ENCODE measurements at regions not wholly inside any gene's neighbourhood (a gene's known extent, or its start where the extent isn't known, plus 50 kb on each side); places are given as distances from the start of the nearest gene placed in this dataset.

GRCh38 chr6:120026791-120027190 is 677.2 kb upstream of the MAN1A1 start:
- Histone ChIP-seq H3K36me3 (ENCODE audit: control insufficient read depth, insufficient read depth, low read length) (no peaks in the 10 kb centered on the region), H3K4me2 (ENCODE audit: insufficient read depth, low read length) (no peak overlapping the region), H3K4me1 (replicated peaks in 1 of 2; ENCODE audit: control insufficient read depth in 2 of 2, insufficient read depth in 2 of 2, low read length in 2 of 2) (no peaks in the 10 kb centered on the region), H3K79me2 (ENCODE audit: control insufficient read depth, insufficient read depth, low read length) (no peaks in the 10 kb centered on the region), H3K27me3 (ENCODE audit: control insufficient read depth in 2 of 2, insufficient read depth in 2 of 2, low read length in 2 of 2) (no peaks in the 10 kb centered on the region), H3K9ac (ENCODE audit: insufficient read depth in 1 of 2, low read depth in 2 of 2, low read length in 2 of 2) (no peak overlapping the region), H3K9me1 (ENCODE audit: control insufficient read depth, insufficient read depth, low read length) (no peaks in the 10 kb centered on the region), H3K27ac (ENCODE audit: extremely low read depth, low read depth, low read length) (no peak overlapping the region), H2AFZ (ENCODE audit: low read depth, low read length) (no peak overlapping the region), H4K20me1 (replicated peaks; ENCODE audit: control insufficient read depth, insufficient read depth, low read length) (no peaks in the 10 kb centered on the region), H3K4me3 (no peak overlapping the region), H3K9me3 (replicated peaks; ENCODE audit: control insufficient read depth, insufficient read depth, low read depth, low read length) (no peaks in the 10 kb centered on the region)
- FAIRE-seq (no peak), DNase-seq (ENCODE audit: extremely low read depth in 1 of 4, low spot score in 3 of 4) (no peak), ATAC-seq (no peak)
- in situ Hi-C loops (cut with MboI) = no loop called here
- 0% methylated on average over 1 of the region's 1 CpG for WGBS (ENCODE audit: insufficient coverage, low coverage, missing lambda C conversion rate)
- ChIA-PET CTCF (ENCODE audit: low intra/inter-chr PET ratio) (no interaction called here), POLR2A (no interaction called here)
- TF ChIP-seq XRCC3 (IDR thresholded peaks at IDR 0.05) = no peak
- TF ChIP-seq ZMIZ1 (IDR thresholded peaks at IDR 0.05; ENCODE audit: low read depth in 2 of 2, low read length in 2 of 2) = no peak
- TF ChIP-seq MLX (CRISPR knock-in tag; conservative IDR thresholded peaks at IDR 0.05) = no peak
- TF ChIP-seq CREBBP (IDR thresholded peaks at IDR 0.05; ENCODE audit: low read depth, low read length) = no peak
- no peak for TF ChIP-seq KLF6 (CRISPR knock-in tag; IDR thresholded peaks at IDR 0.05; ENCODE audit: borderline replicate concordance)
- BruUV-seq (replicated peaks) = no TSS peak
- intact Hi-C loops (cut with micrococcal nuclease) = no loop called here
